GM18951 (cell line): ENCODE measurements at regions not wholly inside any gene's neighbourhood (a gene's known extent, or its start where the extent isn't known, plus 50 kb on each side); places are given as distances from the start of the nearest gene placed in this dataset.
A peak's percentile ranks its signal among the peaks of the same experiment; 100 is the strongest.
"Not testable (repeated sequence)": the region's sequence is repeated elsewhere in the genome, so short reads cannot be mapped to it uniquely, and the experiment has no call there.

ENCODE experiments used
- POLR2A ChIP-seq: IDR thresholded peaks from 4 replicates; pipeline ENCODE4 v1.6.1; 2011; ENCODE audit warnings: mild to moderate bottlenecking; ENCODE audit not compliant: insufficient read length, insufficient read depth; ENCODE audit errors: extremely low read depth
- in situ Hi-C: fragments of 300-500 bp; cut with MboI; formaldehyde crosslinking; loops from one replicate; pipeline ENCODE4 v1.12.0; 2022; ENCODE audit warnings: low sequenced_read_pairs, mixed read lengths, inconsistent platforms; ENCODE audit not compliant: unreplicated experiment

GRCh38 chr2:195562570-195563566 is 94.2 kb upstream of the SLC39A10 start:
- no peak for TF ChIP-seq POLR2A
- in situ Hi-C loops: loop anchor here (25.0 kb wide), 1 partner anchor 499 kb away; the partner anchor contains the start of gene DNAH7

- in situ Hi-C loops: loop anchor here (25.0 kb wide), 1 partner anchor 501 kb away; the partner anchor contains the start of gene DNAH7
- TF ChIP-seq POLR2A: peak; percentile 28
Measured at GRCh38 chr2:195561116-195561921, 95.7 kb upstream of the SLC39A10 start.

GRCh38 chr2:195560209-195560895 is 96.7 kb upstream of the SLC39A10 start:
- TF ChIP-seq POLR2A: no peak
- in situ Hi-C loops: loop anchor here (25.0 kb wide), 1 partner anchor 502 kb away; the partner anchor contains the start of gene DNAH7

GRCh38 chr2:195559431-195559914 is 97.6 kb upstream of the SLC39A10 start:
- TF ChIP-seq POLR2A: peak; percentile 18
- in situ Hi-C loops: loop anchor here (25.0 kb wide), 1 partner anchor 503 kb away; the partner anchor contains the start of gene DNAH7

- no peak for TF ChIP-seq POLR2A
- in situ Hi-C loops: loop anchor here (25.0 kb wide), 1 partner anchor 506 kb away; the partner anchor contains the start of gene DNAH7
Measured at GRCh38 chr2:195555971-195556370, 101.1 kb upstream of the SLC39A10 start.

GRCh38 chr2:195552581-195552980 is 104.4 kb upstream of the SLC39A10 start:
- TF ChIP-seq POLR2A: no peak
- in situ Hi-C loops: loop anchor here (25.0 kb wide), 1 partner anchor 510 kb away; the partner anchor contains the start of gene DNAH7

GRCh38 chr2:195548198-195548940 is 108.7 kb upstream of the SLC39A10 start:
- in situ Hi-C loops: no loop called here
- no peak for TF ChIP-seq POLR2A

- in situ Hi-C loops: not testable (repeated sequence)
Measured at GRCh38 chr2:195547268-195547840, 109.7 kb upstream of the SLC39A10 start.

- in situ Hi-C loops: no loop called here
- TF ChIP-seq POLR2A: no peak
Measured at GRCh38 chr2:195545811-195546210, 111.2 kb upstream of the SLC39A10 start.

- TF ChIP-seq POLR2A: no peak
- in situ Hi-C loops: no loop called here
Measured at GRCh38 chr2:195543902-195544894, 112.8 kb upstream of the SLC39A10 start.

- TF ChIP-seq POLR2A: no peak
- in situ Hi-C loops: no loop called here
Measured at GRCh38 chr2:195543063-195543462, 114.0 kb upstream of the SLC39A10 start.

- TF ChIP-seq POLR2A: no peak
- in situ Hi-C loops: no loop called here
Measured at GRCh38 chr2:195542067-195542466, 115.0 kb upstream of the SLC39A10 start.
